Naive thymus-derived CD4-positive, alpha-beta T cell (primary cell): ENCODE measurements at regions not wholly inside any gene's neighbourhood (a gene's known extent, or its start where the extent isn't known, plus 50 kb on each side); places are given as distances from the start of the nearest gene placed in this dataset.
A peak's percentile ranks its signal among the peaks of the same experiment; 100 is the strongest.

Source experiments
- ATAC-seq: fragments of 150-1000 bp; cut with Tn5 transposase; 2 replicates; pipeline ENCODE4 v1.10.0; 2021; ENCODE audit warnings: mild to moderate bottlenecking, moderate library complexity
- CTCF ChIA-PET: fragments of 350-600 bp; sonication (Branson Sonifier 250); formaldehyde crosslinking; loops from one replicate; lab custom pipeline; 2021; ENCODE audit warnings: antibody characterized with exemption; lab: Charles Lee
- POLR2A ChIA-PET: fragments of 350-600 bp; sonication (Branson Sonifier 250); formaldehyde crosslinking; loops from one replicate; lab custom pipeline; 2021; ENCODE audit warnings: antibody characterized with exemption, inconsistent platforms; lab: Charles Lee
- DNase-seq, 9 donors: peaks; one replicate each; pipeline versions ENCODE4 v3.0.0 to v3.0.0-alpha.2; 2020 to 2022; ENCODE audit warnings: mixed read lengths in 1 of 9
- H3K27ac ChIP-seq: one replicate; pipeline ENCODE4 v1.7.0; 2013; ENCODE audit warnings: mild to moderate bottlenecking, low read depth, low read length, moderate library complexity
- H3K27me3 ChIP-seq, 2 donors: one replicate each; pipeline ENCODE4 v1.7.0; 2013; ENCODE audit warnings: low read length in 2 of 2, mild to moderate bottlenecking in 2 of 2, moderate library complexity in 2 of 2; ENCODE audit not compliant: control insufficient read depth in 2 of 2, insufficient read depth in 2 of 2
- H3K36me3 ChIP-seq, 3 experiments: 1 replicate in 2 of 3; 2 replicates in 1 of 3; pipeline ENCODE4 v1.7.0; 2013; ENCODE audit warnings: low read length in 3 of 3, mild to moderate bottlenecking in 3 of 3, moderate library complexity in 1 of 3; ENCODE audit not compliant: insufficient read depth in 3 of 3, control insufficient read depth in 2 of 3
- H3K4me1 ChIP-seq, 2 donors: one replicate each; pipeline ENCODE4 v1.7.0; 2013; ENCODE audit warnings: low read length in 2 of 2, mild to moderate bottlenecking in 2 of 2, moderate library complexity in 1 of 2; ENCODE audit not compliant: control insufficient read depth in 2 of 2, insufficient read depth in 2 of 2
- H3K4me3 ChIP-seq: 2 replicates; pipeline ENCODE4 v1.7.0; 2013; ENCODE audit warnings: mild to moderate bottlenecking, low read length
- H3K9me3 ChIP-seq, 3 experiments: 1 replicate in 2 of 3; 2 replicates in 1 of 3; pipeline ENCODE4 v1.7.0; 2013; ENCODE audit warnings: low read length in 3 of 3; ENCODE audit not compliant: control insufficient read depth in 2 of 3
- H3K27ac Mint-ChIP-seq, 9 donors: one replicate each; pipeline ENCODE4 v1.8.0; 2020 to 2022; ENCODE audit warnings: mixed read lengths in 9 of 9, mild to moderate bottlenecking in 8 of 9, moderate library complexity in 5 of 9, inconsistent platforms in 2 of 9
- H3K27me3 Mint-ChIP-seq, 5 donors: one replicate each; pipeline ENCODE4 v1.8.0; 2021 to 2022; ENCODE audit warnings: mixed read lengths in 5 of 5, mild to moderate bottlenecking in 1 of 5
- H3K36me3 Mint-ChIP-seq, 5 donors: one replicate each; pipeline ENCODE4 v1.8.0; 2020 to 2022; ENCODE audit warnings: mixed read lengths in 5 of 5, mild to moderate bottlenecking in 3 of 5, inconsistent platforms in 1 of 5
- H3K4me1 Mint-ChIP-seq, 7 donors: one replicate each; pipeline ENCODE4 v1.8.0; 2020 to 2022; ENCODE audit warnings: mixed read lengths in 7 of 7, mild to moderate bottlenecking in 3 of 7, inconsistent platforms in 1 of 7
- H3K4me3 Mint-ChIP-seq, 10 donors: one replicate each; pipeline ENCODE4 v1.8.0; 2020 to 2022; ENCODE audit warnings: mild to moderate bottlenecking in 10 of 10, mixed read lengths in 10 of 10, moderate library complexity in 6 of 10, inconsistent platforms in 2 of 10
- H3K9me3 Mint-ChIP-seq, 11 donors: one replicate each; pipeline ENCODE4 v1.8.0; 2020 to 2022; ENCODE audit warnings: mixed read lengths in 11 of 11, mild to moderate bottlenecking in 4 of 11, inconsistent platforms in 1 of 11, moderate library complexity in 1 of 11
- intact Hi-C, 2 donors: fragments of 100-400 bp; cut with micrococcal nuclease; formaldehyde crosslinking; loops; one replicate each; pipeline ENCODE4 v1.15.1; 2023

GRCh38 chr6:67667637-67668422 is 967.3 kb upstream of the ADGRB3 start:
- no peaks in the 10 kb centered on the region for H3K36me3 Mint-ChIP-seq
- no peaks in the 10 kb centered on the region for H3K36me3 ChIP-seq

GRCh38 chr6:67666177-67666964 is 968.7 kb upstream of the ADGRB3 start:
- Histone ChIP-seq H3K9me3 (peaks cover 0 to 5% (median 0%) of the 10 kb centered on the region in 3 experiments), H3K27ac (no peak overlapping the region), H3K4me3 (no peak overlapping the region), H3K36me3 (no peaks in the 10 kb centered on the region), H3K27me3 (no peaks in the 10 kb centered on the region), H3K4me1 (no peaks in the 10 kb centered on the region)
- POLR2A ChIA-PET, result no interaction called here
- no peaks in the 10 kb centered on the region for H3K27me3 Mint-ChIP-seq
- no peaks in the 10 kb centered on the region for H3K4me1 Mint-ChIP-seq
- intact Hi-C loops, result no loop called here
- no peaks in the 10 kb centered on the region for H3K36me3 Mint-ChIP-seq
- DNase-seq (no peak), ATAC-seq (no peak)
- H3K4me3 Mint-ChIP-seq, result no peak overlapping the region
- CTCF ChIA-PET, result no interaction called here
- no peak overlapping the region for H3K27ac Mint-ChIP-seq
- peaks cover 0 to 13% (median 4%) of the 10 kb centered on the region in 11 donors for H3K9me3 Mint-ChIP-seq

More at GRCh38 chr6:67667637-67668422, 967.3 kb upstream of the ADGRB3 start:
- Mint-ChIP-seq H3K4me1 (no peaks in the 10 kb centered on the region), H3K27me3 (no peaks in the 10 kb centered on the region), H3K9me3 (peaks cover 0 to 22% (median 4%) of the 10 kb centered on the region in 11 donors), H3K4me3 (no peak overlapping the region), H3K27ac (no peak overlapping the region)
- CTCF ChIA-PET, result interaction anchor here (0.6 kb wide), 1 partner anchor 34 kb away, joined by 3 read pairs; no protein-coding TSS in a partner anchor
- ATAC-seq (no peak), DNase-seq (no peak)
- Histone ChIP-seq H3K4me1 (no peaks in the 10 kb centered on the region), H3K27ac (no peak overlapping the region), H3K4me3 (no peak overlapping the region), H3K27me3 (no peaks in the 10 kb centered on the region), H3K9me3 (peaks cover 0 to 4% (median 0%) of the 10 kb centered on the region in 3 experiments)
- intact Hi-C loops, result no loop called here
- POLR2A ChIA-PET, result no interaction called here

- Mint-ChIP-seq H3K4me3 (no peak overlapping the region), H3K9me3 (peaks cover 0 to 12% (median 4%) of the 10 kb centered on the region in 11 donors), H3K36me3 (no peaks in the 10 kb centered on the region), H3K4me1 (no peaks in the 10 kb centered on the region), H3K27ac (no peak overlapping the region), H3K27me3 (no peaks in the 10 kb centered on the region)
- Histone ChIP-seq H3K36me3 (no peaks in the 10 kb centered on the region), H3K9me3 (peaks cover 0 to 5% (median 0%) of the 10 kb centered on the region in 3 experiments), H3K4me3 (no peak overlapping the region), H3K27me3 (no peaks in the 10 kb centered on the region), H3K27ac (no peak overlapping the region), H3K4me1 (no peaks in the 10 kb centered on the region)
- ATAC-seq (no peak), DNase-seq (no peak)
- POLR2A ChIA-PET, result no interaction called here
- CTCF ChIA-PET, result no interaction called here
- intact Hi-C loops, result no loop called here
Measured at GRCh38 chr6:67664942-67665341, 970.1 kb upstream of the ADGRB3 start.

GRCh38 chr6:67663105-67663895 is 971.8 kb upstream of the ADGRB3 start:
- no peaks in the 10 kb centered on the region for H3K36me3 Mint-ChIP-seq
- Histone ChIP-seq H3K27ac (no peak overlapping the region), H3K4me1 (no peaks in the 10 kb centered on the region), H3K9me3 (peaks cover 0 to 5% (median 0%) of the 10 kb centered on the region in 3 experiments), H3K4me3 (no peak overlapping the region), H3K36me3 (no peaks in the 10 kb centered on the region), H3K27me3 (no peaks in the 10 kb centered on the region)
- intact Hi-C loops, result no loop called here
- ATAC-seq (peak; percentile 12), DNase-seq (no peak)
- H3K27ac Mint-ChIP-seq, result no peak overlapping the region
- peaks cover 0 to 17% (median 4%) of the 10 kb centered on the region in 11 donors for H3K9me3 Mint-ChIP-seq
- no peaks in the 10 kb centered on the region for H3K4me1 Mint-ChIP-seq
- H3K4me3 Mint-ChIP-seq, result no peak overlapping the region
- POLR2A ChIA-PET, result no interaction called here
- H3K27me3 Mint-ChIP-seq, result no peaks in the 10 kb centered on the region
- CTCF ChIA-PET, result no interaction called here

- Mint-ChIP-seq H3K27me3 (no peaks in the 10 kb centered on the region), H3K9me3 (peaks cover 0 to 19% (median 2%) of the 10 kb centered on the region in 11 donors), H3K4me3 (no peak overlapping the region), H3K27ac (no peak overlapping the region), H3K4me1 (no peaks in the 10 kb centered on the region), H3K36me3 (no peaks in the 10 kb centered on the region)
- DNase-seq, result no peak
- CTCF ChIA-PET, result no interaction called here
- Histone ChIP-seq H3K36me3 (no peaks in the 10 kb centered on the region), H3K27me3 (no peaks in the 10 kb centered on the region), H3K4me3 (no peak overlapping the region), H3K27ac (no peak overlapping the region), H3K4me1 (no peaks in the 10 kb centered on the region), H3K9me3 (no peaks in the 10 kb centered on the region)
- ATAC-seq, result no peak
- intact Hi-C loops, result no loop called here
- POLR2A ChIA-PET, result no interaction called here
Measured at GRCh38 chr6:67653561-67653960, 981.5 kb upstream of the ADGRB3 start.

- Histone ChIP-seq H3K4me1 (no peaks in the 10 kb centered on the region), H3K4me3 (no peak overlapping the region), H3K36me3 (no peaks in the 10 kb centered on the region), H3K27ac (no peak overlapping the region), H3K9me3 (no peaks in the 10 kb centered on the region), H3K27me3 (no peaks in the 10 kb centered on the region)
- intact Hi-C loops, result no loop called here
- H3K27ac Mint-ChIP-seq, result no peak overlapping the region
- DNase-seq, result no peak
- H3K4me3 Mint-ChIP-seq, result no peak overlapping the region
- no peaks in the 10 kb centered on the region for H3K36me3 Mint-ChIP-seq
- H3K27me3 Mint-ChIP-seq, result no peaks in the 10 kb centered on the region
- CTCF ChIA-PET, result interaction anchor here (0.6 kb wide), 1 partner anchor 426 kb away, joined by 3 read pairs; no protein-coding TSS in a partner anchor
- H3K4me1 Mint-ChIP-seq, result no peaks in the 10 kb centered on the region
- H3K9me3 Mint-ChIP-seq, result peaks cover 0 to 3% (median 0%) of the 10 kb centered on the region in 11 donors
- POLR2A ChIA-PET, result no interaction called here
- ATAC-seq, result no peak
Measured at GRCh38 chr6:67646550-67646949, 988.5 kb upstream of the ADGRB3 start.
